Ishikawa (cell line): ENCODE measurements at regions not wholly inside any gene's neighbourhood (a gene's known extent, or its start where the extent isn't known, plus 50 kb on each side); places are given as distances from the start of the nearest gene placed in this dataset.
A peak's percentile ranks its signal among the peaks of the same experiment; 100 is the strongest.

Experiments used
- CEBPB ChIP-seq: IDR thresholded peaks from 2 replicates; pipeline ENCODE4 v1.6.1; 2012
- CREB1 ChIP-seq: IDR thresholded peaks from 2 replicates; pipeline ENCODE4 v1.6.1; 2012; ENCODE audit warnings: low read depth
- EGR1 ChIP-seq: IDR thresholded peaks from 2 replicates; pipeline ENCODE4 v1.6.1; 2012
- EP300 ChIP-seq: IDR thresholded peaks from 2 replicates; pipeline ENCODE4 v1.6.1; 2012; ENCODE audit warnings: borderline replicate concordance
- FOXM1 ChIP-seq: IDR thresholded peaks from 2 replicates; pipeline ENCODE4 v1.6.1; 2012; ENCODE audit warnings: low read depth, borderline replicate concordance
- MAX ChIP-seq: IDR thresholded peaks from 2 replicates; pipeline ENCODE4 v1.6.1; 2012
- NFIC ChIP-seq: IDR thresholded peaks from 2 replicates; pipeline ENCODE4 v1.6.1; 2012
- RAD21 ChIP-seq: IDR thresholded peaks from 2 replicates; pipeline ENCODE4 v1.6.1; 2012; ENCODE audit warnings: low read depth
- REST ChIP-seq: IDR thresholded peaks from 2 replicates; pipeline ENCODE4 v1.6.1; 2012; ENCODE audit warnings: low read depth, mild to moderate bottlenecking
- TAF1 ChIP-seq: IDR thresholded peaks from 2 replicates; pipeline ENCODE4 v1.6.1; 2012; ENCODE audit warnings: low read depth, mild to moderate bottlenecking
- TCF12 ChIP-seq: IDR thresholded peaks from 2 replicates; pipeline ENCODE4 v1.6.1; 2012; ENCODE audit warnings: low read depth
- TEAD4 ChIP-seq: IDR thresholded peaks from 2 replicates; pipeline ENCODE4 v1.6.1; 2012
- USF1 ChIP-seq: IDR thresholded peaks from 2 replicates; pipeline ENCODE4 v1.6.1; 2012
- YY1 ChIP-seq: IDR thresholded peaks from 2 replicates; pipeline ENCODE4 v1.6.1; 2012; ENCODE audit warnings: low read depth
- ZBTB7A ChIP-seq: IDR thresholded peaks from 2 replicates; pipeline ENCODE4 v1.6.1; 2012; ENCODE audit warnings: low read depth

GRCh38 chr13:53141336-53141735 is 112.7 kb downstream of the OLFM4 start:
- TF ChIP-seq FOXM1, result no peak
- TF ChIP-seq CEBPB, result no peak
- no peak for TF ChIP-seq USF1
- TF ChIP-seq TCF12, result no peak
- no peak for TF ChIP-seq TAF1
- no peak for TF ChIP-seq MAX
- no peak for TF ChIP-seq YY1
- TF ChIP-seq CREB1, result no peak
- TF ChIP-seq TEAD4, result no peak
- no peak for TF ChIP-seq EP300
- no peak for TF ChIP-seq NFIC
- no peak for TF ChIP-seq REST

- TF ChIP-seq CEBPB, result no peak
- no peak for TF ChIP-seq RAD21
- no peak for TF ChIP-seq YY1
- no peak for TF ChIP-seq REST
- no peak for TF ChIP-seq EP300
- no peak for TF ChIP-seq EGR1
- no peak for TF ChIP-seq CREB1
- no peak for TF ChIP-seq TEAD4
- TF ChIP-seq ZBTB7A, result no peak
- no peak for TF ChIP-seq TCF12
- no peak for TF ChIP-seq NFIC
- no peak for TF ChIP-seq USF1
- TF ChIP-seq MAX, result no peak
- TF ChIP-seq TAF1, result no peak
- TF ChIP-seq FOXM1, result no peak
Observed at GRCh38 chr13:53142306-53142705, 113.7 kb downstream of the OLFM4 start.

GRCh38 chr13:53143757-53144339 is 115.2 kb downstream of the OLFM4 start:
- no peak for TF ChIP-seq TAF1
- peak; percentile 91 for TF ChIP-seq CEBPB
- TF ChIP-seq REST, result no peak
- no peak for TF ChIP-seq USF1

GRCh38 chr13:53144826-53145225 is 116.2 kb downstream of the OLFM4 start:
- TF ChIP-seq EP300 (no peak), NFIC (no peak), ZBTB7A (no peak), USF1 (no peak), EGR1 (no peak)
